ENCODE measurements at regions not wholly inside any gene's neighbourhood (a gene's known extent, or its start where the extent isn't known, plus 50 kb on each side); places are given as distances from the start of the nearest gene placed in this dataset.

DNA sequence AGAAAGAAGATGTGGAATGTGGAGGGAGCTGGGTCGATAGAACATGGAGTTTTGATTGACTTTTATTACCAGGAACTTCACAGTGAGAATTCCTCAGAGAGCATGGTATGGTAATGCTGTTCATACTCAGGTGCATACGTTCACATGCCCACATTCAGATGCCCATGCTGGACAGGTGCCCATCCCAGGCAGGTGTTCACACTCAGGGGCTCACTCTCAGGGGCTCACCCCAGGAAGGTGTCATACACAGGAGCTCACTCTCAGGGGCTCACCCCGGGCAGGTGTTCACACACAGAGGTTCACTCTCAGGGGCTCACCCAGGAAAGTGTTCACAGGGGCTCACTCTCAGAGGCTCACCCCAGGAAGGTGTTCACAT lies 360.0 kb upstream of the SFSWAP start:
- no peak overlapping the region for H3K27ac ChIP-seq
- TF ChIP-seq, protein P1, sequence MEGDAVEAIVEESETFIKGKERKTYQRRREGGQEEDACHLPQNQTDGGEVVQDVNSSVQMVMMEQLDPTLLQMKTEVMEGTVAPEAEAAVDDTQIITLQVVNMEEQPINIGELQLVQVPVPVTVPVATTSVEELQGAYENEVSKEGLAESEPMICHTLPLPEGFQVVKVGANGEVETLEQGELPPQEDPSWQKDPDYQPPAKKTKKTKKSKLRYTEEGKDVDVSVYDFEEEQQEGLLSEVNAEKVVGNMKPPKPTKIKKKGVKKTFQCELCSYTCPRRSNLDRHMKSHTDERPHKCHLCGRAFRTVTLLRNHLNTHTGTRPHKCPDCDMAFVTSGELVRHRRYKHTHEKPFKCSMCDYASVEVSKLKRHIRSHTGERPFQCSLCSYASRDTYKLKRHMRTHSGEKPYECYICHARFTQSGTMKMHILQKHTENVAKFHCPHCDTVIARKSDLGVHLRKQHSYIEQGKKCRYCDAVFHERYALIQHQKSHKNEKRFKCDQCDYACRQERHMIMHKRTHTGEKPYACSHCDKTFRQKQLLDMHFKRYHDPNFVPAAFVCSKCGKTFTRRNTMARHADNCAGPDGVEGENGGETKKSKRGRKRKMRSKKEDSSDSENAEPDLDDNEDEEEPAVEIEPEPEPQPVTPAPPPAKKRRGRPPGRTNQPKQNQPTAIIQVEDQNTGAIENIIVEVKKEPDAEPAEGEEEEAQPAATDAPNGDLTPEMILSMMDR (conservative IDR thresholded peaks at IDR 0.05): no peak

GRCh38 chr12:131351319-131352028 lies 359.4 kb upstream of the SFSWAP start:
- TF ChIP-seq, protein P1 (conservative IDR thresholded peaks at IDR 0.05): no peak
- H3K27ac ChIP-seq: no peak overlapping the region

GRCh38 chr12:131352296-131352900 lies 358.5 kb upstream of the SFSWAP start:
- H3K27ac ChIP-seq: no peak overlapping the region
- TF ChIP-seq, protein P1 (conservative IDR thresholded peaks at IDR 0.05): no peak

- TF ChIP-seq, protein P1 (conservative IDR thresholded peaks at IDR 0.05): no peak
Measured at GRCh38 chr12:131353376-131353775, 357.5 kb upstream of the SFSWAP start.

GRCh38 chr12:131353826-131354225 lies 357.1 kb upstream of the SFSWAP start:
- H3K27ac ChIP-seq: no peak overlapping the region
- TF ChIP-seq, protein P1 (conservative IDR thresholded peaks at IDR 0.05): no peak

More at GRCh38 chr12:131353376-131353775, 357.5 kb upstream of the SFSWAP start:
- H3K27ac ChIP-seq: no peak overlapping the region

- TF ChIP-seq, protein P1 (conservative IDR thresholded peaks at IDR 0.05): no peak
Measured at GRCh38 chr12:131355361-131356245, 355.3 kb upstream of the SFSWAP start.

More at GRCh38 chr12:131355361-131356245, 355.3 kb upstream of the SFSWAP start:
- H3K27ac ChIP-seq: no peak overlapping the region

All from VCaP (cell line).